SK-N-SH (cell line): ENCODE measurements at regions not wholly inside any gene's neighbourhood (a gene's known extent, or its start where the extent isn't known, plus 50 kb on each side); places are given as distances from the start of the nearest gene placed in this dataset.

ENCODE experiments used
- CTCF ChIA-PET: fragments of 300-600, 350-600 bp; formaldehyde crosslinking; extraction: SDS; loops from one replicate; lab custom pipeline; 2021; lab: Yijun Ruan, JAX
- POLR2A ChIA-PET: fragments of 350-600 bp; sonication (Branson Sonifier 250); formaldehyde crosslinking; extraction: SDS; loops from one replicate; lab custom pipeline; 2020; ENCODE audit warnings: antibody characterized with exemption, inconsistent platforms; lab: Yijun Ruan, JAX
- DNase-seq: peaks from one replicate; pipeline ENCODE4 v3.0.0; 2012
- H2AFZ ChIP-seq: fragments of 200-600 bp; sonication (generic); 2 replicates; pipeline ENCODE4 v1.8.1; 2016; ENCODE audit warnings: antibody characterized with exemption, mild to moderate bottlenecking, low read depth
- H3F3A ChIP-seq: fragments of 200-600 bp; sonication (generic); replicated peaks from 2 replicates; pipeline ENCODE3; 2016; ENCODE audit warnings: antibody characterized with exemption, mild to moderate bottlenecking; ENCODE audit not compliant: insufficient read depth
- H3K27ac ChIP-seq, 2 experiments: fragments of 200-500 bp in 1 of 2; fragments of 200-600 bp in 1 of 2; sonication (Bioruptor generic) in 1 of 2; sonication (generic), shearing (Covaris generic) in 1 of 2; 2 replicates each; pipeline versions ENCODE4 v1.5.1 to v1.6.1; 2014 to 2016; ENCODE audit warnings: low read depth in 2 of 2, inconsistent platforms in 1 of 2, low read length in 1 of 2, mild to moderate bottlenecking in 1 of 2, mixed read lengths in 1 of 2
- H3K27me3 ChIP-seq: fragments of 200-600 bp; sonication (generic), shearing (Covaris generic); 2 replicates; pipeline ENCODE4 v1.6.1; 2016; ENCODE audit warnings: mixed run types; ENCODE audit not compliant: insufficient read depth
- H3K36me3 ChIP-seq, 2 experiments: fragments of 200-500 bp in 1 of 2; fragments of 200-600 bp in 1 of 2; sonication (Bioruptor generic) in 1 of 2; sonication (generic) in 1 of 2; replicated peaks in 1 of 2; 2 replicates each; pipeline versions ENCODE3 to v1.5.1; 2014 to 2016; ENCODE audit warnings: low read length in 1 of 2, mild to moderate bottlenecking in 1 of 2; ENCODE audit not compliant: insufficient read depth in 2 of 2, control insufficient read depth in 1 of 2
- H3K4me1 ChIP-seq, 2 experiments: fragments of 200-500 bp in 1 of 2; fragments of 200-600 bp in 1 of 2; sonication (Bioruptor generic) in 1 of 2; sonication (generic), shearing (Covaris generic) in 1 of 2; 2 replicates each; pipeline versions ENCODE4 v1.5.1 to v1.6.1; 2014 to 2016; ENCODE audit warnings: low read depth in 1 of 2, low read length in 1 of 2, mixed run types in 1 of 2; ENCODE audit not compliant: insufficient read depth in 2 of 2, control insufficient read depth in 1 of 2
- H3K4me2 ChIP-seq: fragments of 200-600 bp; sonication (generic), shearing (Covaris generic); 2 replicates; pipeline ENCODE4 v1.6.1; 2017; ENCODE audit warnings: mixed run types
- H3K4me3 ChIP-seq, 2 experiments: fragments of 200-500 bp in 1 of 2; fragments of 200-600 bp in 1 of 2; sonication (Bioruptor generic) in 1 of 2; sonication (generic), shearing (Covaris generic) in 1 of 2; 2 replicates each; pipeline versions ENCODE4 v1.5.1 to v1.8.1; 2014 to 2016; ENCODE audit warnings: low read depth in 2 of 2, inconsistent platforms in 1 of 2, low read length in 1 of 2, mild to moderate bottlenecking in 1 of 2, mixed read lengths in 1 of 2, moderate library complexity in 1 of 2
- H3K79me2 ChIP-seq: fragments of 200-600 bp; sonication (generic); 2 replicates; pipeline ENCODE4 v1.8.1; 2017; ENCODE audit warnings: mild to moderate bottlenecking; ENCODE audit not compliant: insufficient read depth
- H3K9ac ChIP-seq: fragments of 200-600 bp; sonication (generic); 2 replicates; pipeline ENCODE4 v1.6.1; 2017; ENCODE audit warnings: mixed run types
- H3K9me2 ChIP-seq: fragments of 200-600 bp; sonication (generic); 2 replicates; pipeline ENCODE4 v1.6.1; 2017; ENCODE audit warnings: mixed run types
- H3K9me3 ChIP-seq: fragments of 200-600 bp; sonication (generic); 2 replicates; pipeline ENCODE4 v1.6.1; 2017; ENCODE audit warnings: mixed run types, mild to moderate bottlenecking, moderate library complexity
- H4K20me1 ChIP-seq: fragments of 200-600 bp; sonication (generic); 2 replicates; pipeline ENCODE4 v1.6.1; 2017; ENCODE audit warnings: mild to moderate bottlenecking, mixed run types; ENCODE audit not compliant: insufficient read depth
- ELF1 ChIP-seq: IDR thresholded peaks from 2 replicates; pipeline ENCODE4 v1.4.0; 2012
- EP300 ChIP-seq, 2 experiments: IDR thresholded peaks; 2 replicates each; pipeline versions ENCODE4 v1.4.0 to v1.6.1; 2012; ENCODE audit warnings: borderline replicate concordance in 1 of 2, low read depth in 1 of 2, low read length in 1 of 2
- EZH2phosphoT487 ChIP-seq: fragments of 200-600 bp; sonication (generic); IDR thresholded peaks from 2 replicates; pipeline ENCODE4 v1.6.1; 2017; ENCODE audit warnings: low read depth, mixed run types, mild to moderate bottlenecking, antibody characterized with exemption, moderate library complexity, borderline replicate concordance
- FOSL2 ChIP-seq: IDR thresholded peaks from 2 replicates; pipeline ENCODE4 v1.4.0; 2012; ENCODE audit warnings: low read depth, mild to moderate bottlenecking, moderate library complexity, borderline replicate concordance
- FOXJ3 ChIP-seq: sonication (generic); formaldehyde crosslinking; IDR thresholded peaks from 2 replicates; pipeline ENCODE4 v1.5.1; 2020; ENCODE audit warnings: mild to moderate bottlenecking, missing genetic modification reagents
- FOXM1 ChIP-seq: IDR thresholded peaks from 2 replicates; pipeline ENCODE4 v1.4.0; 2012; ENCODE audit warnings: low read depth, mild to moderate bottlenecking
- GATA2 ChIP-seq: sonication (generic); formaldehyde crosslinking; IDR thresholded peaks from 2 replicates; pipeline ENCODE4 v1.5.0; 2020; ENCODE audit warnings: mild to moderate bottlenecking, missing genetic modification reagents
- JUND ChIP-seq: IDR thresholded peaks from 2 replicates; pipeline ENCODE4 v1.4.0; 2012
- NRF1 ChIP-seq: IDR thresholded peaks from 2 replicates; pipeline ENCODE4 v1.6.1; 2012; ENCODE audit warnings: low read depth, mild to moderate bottlenecking, low read length
- RAD21 ChIP-seq: IDR thresholded peaks from 2 replicates; pipeline ENCODE4 v1.6.1; 2012; ENCODE audit warnings: mild to moderate bottlenecking, low read length
- RCOR1 ChIP-seq: fragments of 150-350 bp; IDR thresholded peaks from 2 replicates; pipeline ENCODE4 v1.6.1; 2017; ENCODE audit warnings: antibody characterized with exemption, low read length
- RFX5 ChIP-seq: IDR thresholded peaks from 2 replicates; pipeline ENCODE4 v1.6.1; 2012; ENCODE audit warnings: mild to moderate bottlenecking, improper control_type of control experiment, low read length
- SIN3A ChIP-seq: IDR thresholded peaks from 2 replicates; pipeline ENCODE4 v1.6.1; 2012; ENCODE audit warnings: low read depth, mild to moderate bottlenecking, low read length, moderate library complexity, borderline replicate concordance
- TAF1 ChIP-seq: IDR thresholded peaks from 2 replicates; pipeline ENCODE4 v1.6.1; 2012; ENCODE audit warnings: low read depth, mild to moderate bottlenecking, low read length, moderate library complexity, borderline replicate concordance
- USF1 ChIP-seq: IDR thresholded peaks from 2 replicates; pipeline ENCODE4 v1.4.0; 2012; ENCODE audit warnings: low read depth, borderline replicate concordance
- ZBTB33 ChIP-seq: IDR thresholded peaks from 2 replicates; pipeline ENCODE4 v1.4.0; 2012; ENCODE audit warnings: low read depth, borderline replicate concordance
- WGBS: methylation state at CpG from one replicate; pipeline ENCODE4 v1.1.6; 2017; ENCODE audit warnings: low lambda C conversion rate; 5-methylcytosine and 5-hydroxymethylcytosine counted together
- TF ChIP-seq, protein P1 (sequence below): IDR thresholded peaks from 2 replicates; pipeline ENCODE4 v1.6.1; 2012; ENCODE audit warnings: mild to moderate bottlenecking, low read depth, low read length, moderate library complexity
- TF ChIP-seq, protein P2 (sequence below): fragments of 150-350 bp; IDR thresholded peaks from 2 replicates; pipeline ENCODE4 v1.6.1; 2016; ENCODE audit warnings: mild to moderate bottlenecking, low read depth, low read length
- TF ChIP-seq, protein P3 (sequence below): IDR thresholded peaks from 2 replicates; pipeline ENCODE4 v1.4.0; 2012; ENCODE audit warnings: low read depth
- TF ChIP-seq, protein P4 (sequence below): fragments of 150-350 bp; IDR thresholded peaks from 2 replicates; pipeline ENCODE4 v1.6.1; 2017; ENCODE audit warnings: antibody characterized with exemption, low read length, low read depth, borderline replicate concordance

DNA sequence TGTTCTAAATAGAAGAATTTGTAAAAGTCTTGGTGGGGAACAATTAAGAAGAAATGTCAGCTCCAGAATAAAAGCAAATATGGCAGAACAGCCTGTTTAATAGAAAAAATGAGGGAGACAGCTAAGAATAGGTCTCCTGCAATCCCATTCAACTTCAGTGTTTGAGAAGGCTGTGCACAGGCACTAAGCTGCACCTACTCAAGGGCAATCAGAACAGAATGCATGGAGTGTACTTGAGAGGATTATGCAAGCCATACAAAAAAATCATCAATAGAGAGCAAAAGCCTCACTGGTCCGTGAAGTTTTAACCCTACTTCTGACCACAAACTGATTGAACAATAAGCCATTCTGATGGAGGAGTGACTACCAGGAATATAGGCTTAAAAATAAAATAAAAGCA is 690.7 kb upstream of the PCDH15 start:
- H3K9me3 ChIP-seq = no peaks in the 10 kb centered on the region
- POLR2A ChIA-PET = no interaction called here
- no peaks in the 10 kb centered on the region; the same call in 1 of the 2 replicates for H3K9me2 ChIP-seq
- DNase-seq = no peak
- peaks cover 3% of the 10 kb centered on the region for H3F3A ChIP-seq
- H3K27ac ChIP-seq = no peak overlapping the region
- no peak overlapping the region for H2AFZ ChIP-seq
- WGBS = 37% methylated on average over 1 of the region's 1 CpG
- no peaks in the 10 kb centered on the region for H3K27me3 ChIP-seq
- H3K9ac ChIP-seq = no peak overlapping the region
- TF ChIP-seq, protein P1, sequence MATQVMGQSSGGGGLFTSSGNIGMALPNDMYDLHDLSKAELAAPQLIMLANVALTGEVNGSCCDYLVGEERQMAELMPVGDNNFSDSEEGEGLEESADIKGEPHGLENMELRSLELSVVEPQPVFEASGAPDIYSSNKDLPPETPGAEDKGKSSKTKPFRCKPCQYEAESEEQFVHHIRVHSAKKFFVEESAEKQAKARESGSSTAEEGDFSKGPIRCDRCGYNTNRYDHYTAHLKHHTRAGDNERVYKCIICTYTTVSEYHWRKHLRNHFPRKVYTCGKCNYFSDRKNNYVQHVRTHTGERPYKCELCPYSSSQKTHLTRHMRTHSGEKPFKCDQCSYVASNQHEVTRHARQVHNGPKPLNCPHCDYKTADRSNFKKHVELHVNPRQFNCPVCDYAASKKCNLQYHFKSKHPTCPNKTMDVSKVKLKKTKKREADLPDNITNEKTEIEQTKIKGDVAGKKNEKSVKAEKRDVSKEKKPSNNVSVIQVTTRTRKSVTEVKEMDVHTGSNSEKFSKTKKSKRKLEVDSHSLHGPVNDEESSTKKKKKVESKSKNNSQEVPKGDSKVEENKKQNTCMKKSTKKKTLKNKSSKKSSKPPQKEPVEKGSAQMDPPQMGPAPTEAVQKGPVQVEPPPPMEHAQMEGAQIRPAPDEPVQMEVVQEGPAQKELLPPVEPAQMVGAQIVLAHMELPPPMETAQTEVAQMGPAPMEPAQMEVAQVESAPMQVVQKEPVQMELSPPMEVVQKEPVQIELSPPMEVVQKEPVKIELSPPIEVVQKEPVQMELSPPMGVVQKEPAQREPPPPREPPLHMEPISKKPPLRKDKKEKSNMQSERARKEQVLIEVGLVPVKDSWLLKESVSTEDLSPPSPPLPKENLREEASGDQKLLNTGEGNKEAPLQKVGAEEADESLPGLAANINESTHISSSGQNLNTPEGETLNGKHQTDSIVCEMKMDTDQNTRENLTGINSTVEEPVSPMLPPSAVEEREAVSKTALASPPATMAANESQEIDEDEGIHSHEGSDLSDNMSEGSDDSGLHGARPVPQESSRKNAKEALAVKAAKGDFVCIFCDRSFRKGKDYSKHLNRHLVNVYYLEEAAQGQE = no peak
- TF ChIP-seq, protein P2, sequence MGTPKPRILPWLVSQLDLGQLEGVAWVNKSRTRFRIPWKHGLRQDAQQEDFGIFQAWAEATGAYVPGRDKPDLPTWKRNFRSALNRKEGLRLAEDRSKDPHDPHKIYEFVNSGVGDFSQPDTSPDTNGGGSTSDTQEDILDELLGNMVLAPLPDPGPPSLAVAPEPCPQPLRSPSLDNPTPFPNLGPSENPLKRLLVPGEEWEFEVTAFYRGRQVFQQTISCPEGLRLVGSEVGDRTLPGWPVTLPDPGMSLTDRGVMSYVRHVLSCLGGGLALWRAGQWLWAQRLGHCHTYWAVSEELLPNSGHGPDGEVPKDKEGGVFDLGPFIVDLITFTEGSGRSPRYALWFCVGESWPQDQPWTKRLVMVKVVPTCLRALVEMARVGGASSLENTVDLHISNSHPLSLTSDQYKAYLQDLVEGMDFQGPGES = no peak
- TF ChIP-seq, protein P3, sequence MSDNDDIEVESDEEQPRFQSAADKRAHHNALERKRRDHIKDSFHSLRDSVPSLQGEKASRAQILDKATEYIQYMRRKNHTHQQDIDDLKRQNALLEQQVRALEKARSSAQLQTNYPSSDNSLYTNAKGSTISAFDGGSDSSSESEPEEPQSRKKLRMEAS = no peak
- TF ChIP-seq TAF1 (no peak), RFX5 (no peak), USF1 (no peak), ZBTB33 (no peak), JUND (no peak), RCOR1 (no peak), FOXJ3 (CRISPR knock-in tag) (no peak), ELF1 (no peak), FOXM1 (no peak), EP300 (IDR thresholded peaks at IDR 0.05; ENCODE audit: borderline replicate concordance in 1 of 2, low read depth in 1 of 2, low read length in 1 of 2) (no peak), EZH2phosphoT487 (no peak), SIN3A (no peak), GATA2 (CRISPR knock-in tag) (no peak), FOSL2 (no peak), NRF1 (no peak), RAD21 (no peak)
- TF ChIP-seq, protein P4, sequence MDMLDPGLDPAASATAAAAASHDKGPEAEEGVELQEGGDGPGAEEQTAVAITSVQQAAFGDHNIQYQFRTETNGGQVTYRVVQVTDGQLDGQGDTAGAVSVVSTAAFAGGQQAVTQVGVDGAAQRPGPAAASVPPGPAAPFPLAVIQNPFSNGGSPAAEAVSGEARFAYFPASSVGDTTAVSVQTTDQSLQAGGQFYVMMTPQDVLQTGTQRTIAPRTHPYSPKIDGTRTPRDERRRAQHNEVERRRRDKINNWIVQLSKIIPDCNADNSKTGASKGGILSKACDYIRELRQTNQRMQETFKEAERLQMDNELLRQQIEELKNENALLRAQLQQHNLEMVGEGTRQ = no peak
- TF ChIP-seq, all 33 proteins: peak for 0
- no peaks in the 10 kb centered on the region for H4K20me1 ChIP-seq
- no peak overlapping the region for H3K4me3 ChIP-seq
- no peaks in the 10 kb centered on the region for H3K36me3 ChIP-seq
- CTCF ChIA-PET = interaction anchor here (0.9 kb wide), 1 partner anchor 10 kb away, joined by 3 read pairs; no protein-coding TSS in a partner anchor
- H3K4me1 ChIP-seq = no peaks in the 10 kb centered on the region
- H3K4me2 ChIP-seq = no peak overlapping the region
- H3K79me2 ChIP-seq = no peaks in the 10 kb centered on the region
